ENCODE measurements at regions not wholly inside any gene's neighbourhood (a gene's known extent, or its start where the extent isn't known, plus 50 kb on each side); places are given as distances from the start of the nearest gene placed in this dataset.

- DNase-seq (ENCODE audit: low read depth): no peak
These were observed 155.9 kb upstream of the RASGEF1B start for GRCh38 chr4:81627590-81627989.

GRCh38 chr4:81626851-81627250 lies 155.1 kb upstream of the RASGEF1B start:
- no peak for DNase-seq (ENCODE audit: low read depth)

GRCh38 chr4:81625422-81626417 lies 154.0 kb upstream of the RASGEF1B start:
- DNase-seq (ENCODE audit: low read depth): no peak

GRCh38 chr4:81623434-81623833 lies 151.7 kb upstream of the RASGEF1B start:
- DNase-seq (ENCODE audit: low read depth): no peak

GRCh38 chr4:81622474-81623184 lies 150.9 kb upstream of the RASGEF1B start:
- no peak for DNase-seq (ENCODE audit: low read depth)

GRCh38 chr4:81622028-81622427 lies 150.3 kb upstream of the RASGEF1B start:
- no peak for DNase-seq (ENCODE audit: low read depth)

- DNase-seq (ENCODE audit: low read depth): no peak
These were observed 149.8 kb upstream of the RASGEF1B start for GRCh38 chr4:81621490-81621889.

- DNase-seq (ENCODE audit: low read depth): no peak
These were observed 148.7 kb upstream of the RASGEF1B start for GRCh38 chr4:81620442-81620841.

GRCh38 chr4:81617545-81617944 lies 145.8 kb upstream of the RASGEF1B start:
- no peak for DNase-seq (ENCODE audit: low read depth)

- DNase-seq (ENCODE audit: low read depth): no peak
These were observed 139.5 kb upstream of the RASGEF1B start for GRCh38 chr4:81611221-81611620.

GRCh38 chr4:81609844-81610243 lies 138.1 kb upstream of the RASGEF1B start:
- no peak for DNase-seq (ENCODE audit: low read depth)

- peak; percentile 19 for DNase-seq (ENCODE audit: low read depth)
These were observed 136.2 kb upstream of the RASGEF1B start for GRCh38 chr4:81607950-81608349.

- peak; percentile 46 for DNase-seq (ENCODE audit: low read depth)
These were observed 135.2 kb upstream of the RASGEF1B start for GRCh38 chr4:81606801-81607501.

- DNase-seq (ENCODE audit: low read depth): no peak
These were observed 134.5 kb upstream of the RASGEF1B start for GRCh38 chr4:81606166-81606565.

- no peak for DNase-seq (ENCODE audit: low read depth)
These were observed 133.6 kb upstream of the RASGEF1B start for GRCh38 chr4:81605271-81605670.

- DNase-seq (ENCODE audit: low read depth): peak; percentile 42
These were observed 133.0 kb upstream of the RASGEF1B start for GRCh38 chr4:81604683-81605218.

GRCh38 chr4:81602854-81603253 lies 131.1 kb upstream of the RASGEF1B start:
- DNase-seq (ENCODE audit: low read depth): no peak

GRCh38 chr4:81601358-81601694 lies 129.6 kb upstream of the RASGEF1B start:
- no peak for DNase-seq (ENCODE audit: low read depth)

- no peak for DNase-seq (ENCODE audit: low read depth)
These were observed 129.0 kb upstream of the RASGEF1B start for GRCh38 chr4:81600520-81601357.

- peak; percentile 8 for DNase-seq (ENCODE audit: low read depth)
These were observed 128.2 kb upstream of the RASGEF1B start for GRCh38 chr4:81599742-81600380.

All from fibroblast of gingiva (primary cell).